Pancreas (tissue), 10 donors: ENCODE measurements at regions not wholly inside any gene's neighbourhood (a gene's known extent, or its start where the extent isn't known, plus 50 kb on each side); places are given as distances from the start of the nearest gene placed in this dataset.
A peak's percentile ranks its signal among the peaks of the same experiment; 100 is the strongest.

ENCODE experiments used
- ATAC-seq, 4 donors: fragments of 200-7000 bp; cut with Tn5 transposase; one replicate each; pipeline versions ENCODE4 v1.8.0 to v1.9.1; 2020; ENCODE audit warnings: mild to moderate bottlenecking in 4 of 4, moderate library complexity in 4 of 4
- DNase-seq, 6 donors: peaks; one replicate each; pipeline ENCODE4 v3.0.0-alpha.2; 2020
- FAIRE-seq: peaks from 2 replicates; lab custom pipeline; 2012; peaks lifted over from hg19 to GRCh38; lab: Jason Lieb, UNC
- H3K27ac ChIP-seq, 4 donors: fragments of 200-600 bp; sonication (generic); 1 replicate in 3 of 4; 2 replicates in 1 of 4; pipeline versions ENCODE4 v1.5.0 to v1.8.0; 2020
- H3K27me3 ChIP-seq, 4 donors: fragments of 200-600 bp; one replicate each; pipeline ENCODE4 v1.8.0; 2021
- H3K36me3 ChIP-seq, 3 donors: fragments of 200-600 bp; sonication (generic) in 1 of 3; one replicate each; pipeline versions ENCODE4 v1.5.0 to v1.8.0; 2020 to 2021
- H3K4me1 ChIP-seq, 3 donors: fragments of 200-600 bp; one replicate each; pipeline ENCODE4 v1.8.0; 2021
- H3K4me3 ChIP-seq, 4 donors: fragments of 200-600 bp; sonication (generic) in 2 of 4; one replicate each; pipeline versions ENCODE4 v1.5.0 to v1.8.0; 2020 to 2021
- H3K9me3 ChIP-seq, 4 donors: fragments of 200-600 bp; one replicate each; pipeline ENCODE4 v1.8.0; 2021
- WGBS, 2 donors: extraction: QIAGEN DNeasy Blood & Tissue Kit; methylation state at CpG; one replicate each; pipeline ENCODE4 v1.1.7; 2013; 5-methylcytosine and 5-hydroxymethylcytosine counted together
- intact Hi-C, 3 donors: fragments of 100-400 bp; cut with DNase I; formaldehyde crosslinking; loops; one replicate each; pipeline versions ENCODE4 v1.11.1 to v1.14.2; 2022
- TF ChIP-seq, protein P1 (sequence below), 4 donors: fragments of 200-600 bp; sonication (generic) in 3 of 4; IDR thresholded peaks; one replicate each; pipeline versions ENCODE4 v1.5.0 to v1.8.0; 2021; ENCODE audit warnings: antibody characterized with exemption in 4 of 4
- donor health status: healthy with polysubstance abuse.
- donor health status: DM: no; HTN: no; CAD: no; lungs with moderate emphysema.
- donor health status: DM: no; HTN: no; CAD: no.
- donor health status: control.
- donor health status: control.
- donor health status: Bipolar disorder and iron deficiency.
- donor health status: DM: yes; HTN: yes; CAD: no.
- donor health status: DM: no; HTN: no; CAD: no.
- donor health status: DM: no; HTN: no; CAD: no.
- donor health status: DM: yes; HTN: yes; CAD: no.

DNA sequence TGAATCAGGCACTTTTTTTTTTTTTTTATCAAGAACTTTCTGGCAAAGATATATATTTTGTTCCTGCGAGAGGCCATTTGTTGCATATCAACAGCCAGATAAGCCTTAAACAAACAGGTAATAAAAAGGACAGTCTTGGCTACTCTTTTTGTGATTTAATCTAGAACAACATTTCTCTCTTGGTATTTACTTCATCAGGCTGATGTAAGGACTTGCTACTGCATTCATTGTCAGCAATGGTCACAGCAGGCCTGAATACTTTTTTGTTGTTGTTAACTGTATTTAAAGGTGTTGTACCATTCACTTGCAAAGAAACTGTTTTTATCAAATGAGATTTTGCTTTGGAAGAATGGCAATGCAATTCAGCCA, 683.8 kb downstream of the IRS1 start:
- TF ChIP-seq, protein P1, sequence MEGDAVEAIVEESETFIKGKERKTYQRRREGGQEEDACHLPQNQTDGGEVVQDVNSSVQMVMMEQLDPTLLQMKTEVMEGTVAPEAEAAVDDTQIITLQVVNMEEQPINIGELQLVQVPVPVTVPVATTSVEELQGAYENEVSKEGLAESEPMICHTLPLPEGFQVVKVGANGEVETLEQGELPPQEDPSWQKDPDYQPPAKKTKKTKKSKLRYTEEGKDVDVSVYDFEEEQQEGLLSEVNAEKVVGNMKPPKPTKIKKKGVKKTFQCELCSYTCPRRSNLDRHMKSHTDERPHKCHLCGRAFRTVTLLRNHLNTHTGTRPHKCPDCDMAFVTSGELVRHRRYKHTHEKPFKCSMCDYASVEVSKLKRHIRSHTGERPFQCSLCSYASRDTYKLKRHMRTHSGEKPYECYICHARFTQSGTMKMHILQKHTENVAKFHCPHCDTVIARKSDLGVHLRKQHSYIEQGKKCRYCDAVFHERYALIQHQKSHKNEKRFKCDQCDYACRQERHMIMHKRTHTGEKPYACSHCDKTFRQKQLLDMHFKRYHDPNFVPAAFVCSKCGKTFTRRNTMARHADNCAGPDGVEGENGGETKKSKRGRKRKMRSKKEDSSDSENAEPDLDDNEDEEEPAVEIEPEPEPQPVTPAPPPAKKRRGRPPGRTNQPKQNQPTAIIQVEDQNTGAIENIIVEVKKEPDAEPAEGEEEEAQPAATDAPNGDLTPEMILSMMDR (IDR thresholded peaks at IDR 0.05) = no peak
- H3K9me3 ChIP-seq = no peaks in the 10 kb centered on the region
- no peak for FAIRE-seq
- H3K4me1 ChIP-seq = peaks cover 0 to 5% (median 0%) of the 10 kb centered on the region in 3 donors
- no peak overlapping the region for H3K4me3 ChIP-seq
- no peaks in the 10 kb centered on the region for H3K27me3 ChIP-seq
- WGBS, 2 donors = 31 to 43% methylated on average over 1 of the region's 1 CpG
- no peak overlapping the region for H3K27ac ChIP-seq
- intact Hi-C loops = no loop called here
- no peak for ATAC-seq
- DNase-seq = no peak
- H3K36me3 ChIP-seq = no peaks in the 10 kb centered on the region

DNA sequence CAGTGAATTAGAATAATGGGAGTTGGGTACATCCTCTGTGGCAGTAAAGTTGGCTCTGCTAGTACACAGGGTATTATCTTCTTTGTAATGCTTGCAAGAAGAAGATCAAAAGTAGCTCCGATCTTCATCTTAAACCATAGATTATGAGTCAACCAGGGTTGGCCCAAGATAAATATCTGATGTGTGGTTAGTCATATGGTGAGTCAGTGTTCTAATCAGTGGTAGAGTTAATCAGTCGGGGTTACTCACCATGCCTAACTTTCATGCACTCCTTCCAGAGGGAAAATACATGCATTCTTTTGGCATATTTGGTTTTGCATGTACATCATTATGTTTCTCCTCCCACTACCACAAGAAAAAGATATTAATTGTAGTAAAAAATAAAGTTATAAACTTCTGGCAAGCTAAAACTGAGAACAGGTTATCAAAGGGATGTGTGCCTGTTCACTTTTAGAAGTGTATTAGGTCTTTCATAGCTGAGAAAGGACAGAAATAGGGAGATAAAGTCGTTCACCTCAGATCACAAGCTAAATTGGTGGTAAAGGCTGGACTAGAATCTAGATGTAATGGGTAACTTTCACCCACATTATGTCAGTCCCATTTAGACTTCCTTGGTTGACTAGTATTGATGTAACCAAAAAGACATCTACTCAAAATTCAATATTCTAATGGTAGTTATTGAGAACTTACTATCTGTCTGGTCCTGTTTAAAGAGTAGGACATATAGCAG, 684.4 kb downstream of the IRS1 start:
- Histone ChIP-seq H3K4me3 (no peak overlapping the region), H3K36me3 (no peaks in the 10 kb centered on the region), H3K4me1 (peaks cover 0 to 5% (median 0%) of the 10 kb centered on the region in 3 donors), H3K27me3 (no peaks in the 10 kb centered on the region), H3K27ac (no peak overlapping the region), H3K9me3 (no peaks in the 10 kb centered on the region)
- TF ChIP-seq, protein P1 (IDR thresholded peaks at IDR 0.05) = no peak
- 38 to 49% methylated on average over 3 of the region's 3 CpGs for WGBS, 2 donors
- peak in 3 of 4 donors; percentile 63 to 84 (median 82) for ATAC-seq
- no peak for FAIRE-seq
- intact Hi-C loops = no loop called here
- DNase-seq = no peak

DNA sequence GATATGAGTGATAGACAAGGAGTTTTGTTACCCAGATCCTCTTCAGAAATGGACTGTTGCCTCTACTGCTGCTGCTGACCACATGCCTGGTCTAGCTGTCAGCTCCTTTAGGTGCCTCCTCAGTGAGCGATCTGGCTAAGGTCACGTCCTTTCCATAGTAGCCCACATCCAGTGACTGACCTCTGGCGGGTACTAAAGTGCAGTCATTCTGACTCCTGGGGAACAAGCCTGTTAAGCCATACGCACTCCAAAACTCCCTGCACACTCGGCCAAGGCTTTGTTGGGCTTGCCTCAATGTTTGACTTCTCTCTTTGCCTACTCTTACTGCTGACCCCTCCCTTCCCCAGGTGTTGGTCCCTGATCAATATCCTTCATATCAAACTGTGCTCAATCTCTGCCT, 685.2 kb downstream of the IRS1 start:
- no peaks in the 10 kb centered on the region for H3K36me3 ChIP-seq
- no peak for ATAC-seq
- FAIRE-seq = no peak
- no peak for DNase-seq
- H3K4me3 ChIP-seq = no peak overlapping the region
- H3K27ac ChIP-seq = no peak overlapping the region
- no peaks in the 10 kb centered on the region for H3K9me3 ChIP-seq
- no peaks in the 10 kb centered on the region for H3K27me3 ChIP-seq
- intact Hi-C loops = no loop called here
- WGBS, 2 donors = 64% methylated on average over 5 of the region's 5 CpGs
- peaks cover 0 to 3% (median 0%) of the 10 kb centered on the region in 3 donors for H3K4me1 ChIP-seq
- TF ChIP-seq, protein P1 (IDR thresholded peaks at IDR 0.05) = no peak

DNA sequence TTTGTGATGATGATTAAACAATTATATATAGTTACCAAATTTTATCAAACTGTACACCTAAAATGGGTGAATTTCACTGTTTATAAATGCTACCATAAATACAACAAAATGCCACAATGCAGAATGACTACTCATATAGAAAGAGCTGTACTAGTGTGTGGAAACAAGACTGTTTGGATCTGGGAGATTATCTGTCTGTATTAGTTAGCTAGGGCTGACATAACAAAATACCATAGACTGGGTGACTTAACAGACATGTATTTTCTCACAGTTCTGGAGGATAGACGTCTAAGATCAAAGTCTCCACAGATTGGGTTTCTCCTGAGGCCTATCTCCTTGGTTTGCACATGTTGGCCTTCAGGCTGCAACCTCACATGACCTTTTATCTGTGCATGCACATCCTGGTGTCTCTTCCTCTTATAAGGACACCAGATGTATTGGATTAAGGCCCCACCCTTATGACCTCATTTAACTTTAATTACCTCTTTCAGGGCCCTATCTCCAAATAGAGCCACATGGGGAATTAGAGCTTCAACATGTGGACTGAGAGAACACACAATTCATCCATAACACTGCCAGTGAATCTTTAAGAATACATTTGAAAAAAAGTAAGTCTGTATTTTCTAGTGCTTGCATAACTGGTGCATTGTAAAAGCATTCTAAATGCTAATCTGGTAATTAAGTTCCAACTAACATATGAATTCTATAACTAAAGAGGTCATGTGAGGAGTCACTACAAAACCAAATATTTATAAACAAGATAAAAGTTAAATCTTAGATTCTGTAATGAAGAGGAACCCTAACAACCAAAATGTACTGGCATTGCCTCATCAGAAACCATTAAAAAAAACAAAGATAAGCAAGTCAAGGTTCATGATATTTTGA, 699.6 kb downstream of the NYAP2 start:
- intact Hi-C loops = no loop called here
- FAIRE-seq (no peak), ATAC-seq (no peak), DNase-seq (no peak)
- no peaks in the 10 kb centered on the region for H3K27me3 ChIP-seq
- H3K36me3 ChIP-seq = no peaks in the 10 kb centered on the region
- 22 to 24% methylated on average over 1 of the region's 1 CpG for WGBS, 2 donors
- TF ChIP-seq, protein P1 (IDR thresholded peaks at IDR 0.05) = no peak
- no peak overlapping the region for H3K27ac ChIP-seq
- H3K4me3 ChIP-seq = no peak overlapping the region
- no peaks in the 10 kb centered on the region for H3K4me1 ChIP-seq
- no peaks in the 10 kb centered on the region for H3K9me3 ChIP-seq
